Brain microvascular endothelial cell (primary cell): ENCODE measurements at regions not wholly inside any gene's neighbourhood (a gene's known extent, or its start where the extent isn't known, plus 50 kb on each side); places are given as distances from the start of the nearest gene placed in this dataset.

Experiments used
- DNase-seq: peaks from one replicate; pipeline ENCODE4 v3.0.0-alpha.2; 2020
- H3K27ac ChIP-seq: fragments of 250-450 bp; sonication (Bioruptor Pico); 2 replicates; pipeline ENCODE4 v1.5.1; 2020; ENCODE audit warnings: mild to moderate bottlenecking, moderate library complexity
- H3K27me3 ChIP-seq: fragments of 250-450 bp; sonication (Bioruptor Pico); replicated peaks from 2 replicates; pipeline ENCODE4 v1.5.1; 2020; ENCODE audit warnings: mild to moderate bottlenecking
- H3K36me3 ChIP-seq: fragments of 250-450 bp; sonication (Bioruptor Pico); replicated peaks from 2 replicates; pipeline ENCODE4 v1.5.1; 2020; ENCODE audit warnings: mild to moderate bottlenecking
- H3K4me3 ChIP-seq: 2 replicates; pipeline ENCODE4 v1.5.1; 2011; ENCODE audit warnings: low read depth, mild to moderate bottlenecking, control low read depth, low read length, moderate library complexity
- CTCF ChIP-seq: IDR thresholded peaks from 2 replicates; pipeline ENCODE4 v1.5.1; 2011; ENCODE audit warnings: low read depth, mild to moderate bottlenecking, moderate library complexity, low read length, control low read depth, inconsistent platforms; ENCODE audit errors: missing control alignments
- in situ Hi-C: cut with HindIII; loops from 2 replicates; pipeline ENCODE4 v1.10.0; 2017; ENCODE audit warnings: low sequenced_read_pairs, low pct_ligation_motif_present

DNA sequence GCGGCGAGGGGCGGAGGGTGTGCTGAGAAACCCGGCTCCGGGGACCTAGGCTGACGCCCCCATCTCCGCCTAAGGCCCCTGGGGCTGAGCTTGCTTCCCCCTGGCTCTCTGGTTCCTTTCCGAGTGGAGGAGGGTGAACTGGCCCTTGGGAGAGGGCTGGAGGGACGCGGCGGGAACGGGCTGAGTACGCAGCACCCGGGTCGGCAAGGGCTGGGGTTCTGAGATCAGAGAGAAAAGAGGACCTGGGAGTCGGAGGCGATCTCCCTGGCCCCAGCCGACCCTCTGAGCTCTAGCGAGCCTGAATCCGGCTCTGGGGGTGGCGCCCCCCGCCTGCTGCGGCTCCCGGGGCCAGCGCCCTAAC lies 270.8 kb downstream of the FOXD2 start:
- no peaks in the 10 kb centered on the region for H3K36me3 ChIP-seq
- TF ChIP-seq CTCF, result no peak
- DNase-seq, result no peak
- in situ Hi-C loops, result no loop called here
- no peak overlapping the region for H3K27ac ChIP-seq
- H3K4me3 ChIP-seq, result peak overlapping the region; percentile 40
- peaks cover 37% of the 10 kb centered on the region for H3K27me3 ChIP-seq

DNA sequence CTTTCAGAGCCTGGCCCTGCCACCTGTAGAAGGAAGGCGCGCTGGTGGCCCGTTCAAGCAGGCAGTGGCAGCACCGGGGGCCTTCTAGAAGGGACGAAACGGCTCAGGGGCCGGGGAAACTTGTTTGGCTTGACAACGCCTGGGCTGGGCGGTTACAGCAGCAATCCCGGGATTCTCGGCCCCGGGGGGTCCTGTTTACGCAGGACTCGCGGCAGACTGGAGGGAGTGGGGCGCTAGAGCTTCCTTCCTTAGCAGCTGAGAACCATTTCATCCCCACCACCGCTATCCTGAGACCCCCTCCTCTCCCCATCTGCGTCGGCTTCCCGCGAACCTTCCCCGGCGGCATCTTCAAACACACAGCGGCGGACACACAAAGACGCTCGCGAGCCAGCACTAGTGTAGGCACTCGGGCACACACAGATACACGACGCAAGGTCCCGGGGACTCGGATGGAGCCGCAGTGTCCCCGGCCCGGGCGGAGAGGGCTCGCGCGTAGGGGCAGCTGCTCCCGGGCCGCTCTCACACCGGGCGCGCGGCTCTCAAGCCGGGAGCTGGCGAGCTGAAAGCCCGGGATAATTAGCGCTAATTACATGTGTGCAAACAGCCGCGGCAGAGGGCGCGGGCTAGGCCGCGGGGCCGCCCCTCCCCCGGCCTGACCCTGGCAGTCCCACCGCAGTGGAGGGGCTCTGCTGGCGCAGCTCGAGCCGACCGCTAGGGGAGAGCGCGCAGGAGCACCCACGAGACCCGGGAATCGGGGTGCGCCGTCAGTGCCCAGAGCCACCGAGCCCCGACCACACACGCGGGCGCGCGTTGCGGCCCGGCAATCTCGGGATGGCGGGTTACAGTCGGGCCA lies 271.4 kb downstream of the FOXD2 start:
- peak; percentile 46 for TF ChIP-seq CTCF
- in situ Hi-C loops, result no loop called here
- Histone ChIP-seq H3K36me3 (no peaks in the 10 kb centered on the region), H3K27ac (no peak overlapping the region), H3K27me3 (peaks cover 43% of the 10 kb centered on the region), H3K4me3 (peak overlapping the region; percentile 40)
- DNase-seq, result peak; percentile 29

DNA sequence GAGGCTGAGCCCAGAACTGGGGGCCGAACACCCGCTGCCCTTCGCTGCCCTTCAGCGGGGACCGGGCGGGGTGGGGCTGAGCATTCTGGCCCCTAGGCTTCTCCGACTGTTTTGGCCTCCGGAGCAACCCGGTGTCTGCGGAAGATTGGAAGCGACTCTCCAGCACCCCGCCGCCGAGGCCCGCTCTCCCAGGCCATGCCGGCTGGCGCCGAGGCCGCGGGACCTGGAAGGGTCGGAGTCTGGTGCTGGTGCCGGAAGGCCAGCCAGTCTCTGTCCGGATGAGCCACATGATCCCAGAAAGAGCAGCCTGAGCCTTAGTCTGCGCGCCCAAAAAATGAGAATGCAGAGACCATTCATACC lies 272.0 kb downstream of the FOXD2 start:
- DNase-seq, result no peak
- peak overlapping the region; percentile 40 for H3K4me3 ChIP-seq
- H3K36me3 ChIP-seq, result no peaks in the 10 kb centered on the region
- peaks cover 47% of the 10 kb centered on the region for H3K27me3 ChIP-seq
- H3K27ac ChIP-seq, result no peak overlapping the region
- in situ Hi-C loops, result no loop called here
- TF ChIP-seq CTCF, result no peak

- peaks cover 53% of the 10 kb centered on the region for H3K27me3 ChIP-seq
- peak; percentile 84 for TF ChIP-seq CTCF
- no peak overlapping the region for H3K4me3 ChIP-seq
- no peaks in the 10 kb centered on the region for H3K36me3 ChIP-seq
- DNase-seq, result peak; percentile 44
- H3K27ac ChIP-seq, result no peak overlapping the region
- in situ Hi-C loops, result no loop called here
Observed at GRCh38 chr1:47710329-47711071, 272.7 kb downstream of the FOXD2 start.
